NCI-H82 (cell line): ENCODE measurements at regions not wholly inside any gene's neighbourhood (a gene's known extent, or its start where the extent isn't known, plus 50 kb on each side); places are given as distances from the start of the nearest gene placed in this dataset.

Experiments
- DNase-seq: peaks from one replicate; lab custom pipeline; 2025; lab: John Stamatoyannopoulos, UW

DNA sequence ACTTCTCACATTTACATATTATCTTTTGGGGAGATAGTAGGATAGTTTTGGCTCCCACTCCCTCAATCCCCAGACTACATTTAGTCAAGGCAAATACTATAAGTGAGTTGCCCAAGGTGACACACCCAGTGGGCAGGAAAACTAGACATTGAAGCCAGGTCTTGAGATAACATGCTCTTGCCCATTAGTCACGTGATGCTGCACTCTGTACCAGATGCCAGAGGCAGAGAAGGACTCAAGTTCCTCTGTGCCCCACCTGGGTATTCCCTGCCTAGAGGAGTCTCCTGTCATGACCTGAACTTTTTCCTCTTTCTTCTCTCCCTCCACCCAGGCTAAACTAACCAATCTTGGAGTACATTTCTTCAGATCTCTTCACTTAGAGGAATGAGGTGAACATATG lies 484.9 kb downstream of the BUD13 start:
- DNase-seq, result no peak

DNA sequence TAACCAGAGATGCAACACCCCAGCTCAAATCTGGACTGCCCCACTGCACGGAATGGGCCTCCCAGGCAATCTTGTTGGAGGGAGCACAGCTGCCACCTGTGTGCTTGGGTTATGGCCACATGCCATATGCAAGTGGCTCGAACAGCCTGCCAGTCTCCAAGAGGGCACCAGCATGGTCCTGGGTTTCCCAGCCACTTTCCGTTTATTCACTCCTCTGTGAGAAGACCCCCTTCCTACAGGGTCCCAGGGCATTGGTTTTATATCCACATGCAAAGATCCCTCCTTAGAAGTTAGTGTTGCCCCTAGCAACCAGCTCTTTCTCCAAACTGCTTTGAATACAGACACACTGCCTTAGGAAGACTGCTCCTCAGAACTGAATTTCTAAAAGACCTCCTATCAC lies 487.8 kb downstream of the BUD13 start:
- no peak for DNase-seq

DNA sequence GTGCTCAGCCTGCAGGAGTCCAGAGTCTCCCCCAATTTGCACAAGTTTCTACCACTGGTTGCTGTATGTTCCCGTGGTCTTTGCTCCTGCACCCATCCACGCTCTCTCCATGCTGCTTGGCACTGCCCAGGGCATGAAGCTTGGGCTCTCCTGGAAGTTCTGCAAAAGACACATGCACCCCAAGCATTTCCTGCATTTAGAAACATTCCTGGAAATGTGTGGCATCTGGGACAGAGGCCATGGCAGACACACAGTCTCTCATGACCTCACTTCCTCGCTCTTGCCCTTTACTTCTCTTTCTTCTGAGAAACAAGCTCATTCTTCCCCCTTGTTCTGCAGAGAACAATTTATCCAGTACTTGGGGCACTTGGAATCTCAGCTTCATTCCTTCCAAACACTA lies 489.5 kb downstream of the BUD13 start:
- no peak for DNase-seq

- no peak for DNase-seq
These were observed 490.3 kb downstream of the BUD13 start for GRCh38 chr11:116282481-116282880.

GRCh38 chr11:116281173-116282160 lies 491.3 kb downstream of the BUD13 start:
- no peak for DNase-seq

GRCh38 chr11:116279511-116279910 lies 493.3 kb downstream of the BUD13 start:
- no peak for DNase-seq

DNA sequence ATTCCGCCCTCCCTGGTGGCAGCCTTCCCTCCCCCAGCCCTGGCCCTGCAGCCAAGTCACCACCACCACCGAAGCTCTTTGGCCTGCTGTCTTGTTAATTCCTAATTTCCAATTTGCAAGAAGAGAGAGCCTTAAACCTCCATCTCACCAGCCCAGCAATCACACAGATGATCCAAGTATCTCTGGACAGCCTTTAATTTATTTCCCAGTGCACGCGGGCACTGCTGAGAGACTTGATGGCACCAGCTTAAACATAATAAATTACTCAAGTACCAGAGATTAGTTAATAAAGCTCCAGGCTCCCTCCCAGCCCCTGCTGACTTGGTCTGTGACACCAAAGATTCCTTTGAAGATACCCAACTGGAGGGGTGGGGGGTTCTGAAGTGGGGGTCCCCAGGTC lies 494.7 kb downstream of the BUD13 start:
- DNase-seq, result peak; percentile 92

DNA sequence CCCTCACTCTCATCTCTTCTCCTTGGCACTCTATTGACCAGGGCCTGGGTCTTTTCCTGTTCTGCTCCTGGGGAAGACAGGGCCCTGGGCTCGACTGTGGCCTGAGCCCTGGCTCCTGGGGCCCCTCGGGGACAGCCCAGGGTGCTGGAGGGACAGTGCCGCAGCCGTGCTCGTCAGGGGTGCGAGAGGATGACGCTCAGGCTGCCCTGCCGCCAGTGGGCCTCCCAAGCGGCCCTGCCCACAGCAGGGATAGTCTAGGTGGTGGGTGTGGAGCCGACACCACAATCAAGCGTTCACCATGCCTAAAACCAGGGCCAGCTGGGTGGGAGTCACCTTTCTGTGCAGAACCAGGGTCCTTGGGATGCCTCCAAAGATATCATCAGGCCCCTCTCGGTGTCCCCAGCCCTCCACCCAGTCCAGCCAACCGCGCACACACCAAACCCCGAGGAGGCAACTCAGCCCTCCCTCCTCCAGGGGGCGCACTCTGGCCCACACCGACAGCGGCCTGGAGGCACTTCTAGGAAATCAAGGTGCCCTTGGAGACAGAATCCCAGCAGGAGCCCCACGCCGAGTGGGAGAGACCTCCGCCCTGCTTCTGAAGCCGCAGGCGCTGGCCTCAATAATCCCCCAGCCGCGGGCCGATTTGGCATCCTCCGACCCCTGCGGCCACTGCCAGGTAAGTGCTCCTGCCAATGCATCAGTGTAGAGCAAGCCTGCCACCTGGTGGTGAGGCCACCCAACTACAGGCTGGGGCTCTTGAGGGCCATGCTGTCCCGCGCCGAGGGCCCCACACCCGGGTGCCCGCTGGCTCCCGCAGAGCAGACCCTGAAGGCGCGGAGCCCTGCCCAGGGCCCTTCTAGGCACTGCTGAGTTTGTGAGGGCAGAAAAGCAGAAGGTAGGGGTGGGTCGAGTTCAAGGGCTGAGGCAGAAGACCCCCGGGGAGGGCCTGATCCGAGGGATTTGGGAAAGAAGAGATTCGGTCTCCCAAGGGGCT lies 496.4 kb downstream of the BUD13 start:
- peak; percentile 86 for DNase-seq

GRCh38 chr11:116275635-116276034 lies 497.2 kb downstream of the BUD13 start:
- no peak for DNase-seq

DNA sequence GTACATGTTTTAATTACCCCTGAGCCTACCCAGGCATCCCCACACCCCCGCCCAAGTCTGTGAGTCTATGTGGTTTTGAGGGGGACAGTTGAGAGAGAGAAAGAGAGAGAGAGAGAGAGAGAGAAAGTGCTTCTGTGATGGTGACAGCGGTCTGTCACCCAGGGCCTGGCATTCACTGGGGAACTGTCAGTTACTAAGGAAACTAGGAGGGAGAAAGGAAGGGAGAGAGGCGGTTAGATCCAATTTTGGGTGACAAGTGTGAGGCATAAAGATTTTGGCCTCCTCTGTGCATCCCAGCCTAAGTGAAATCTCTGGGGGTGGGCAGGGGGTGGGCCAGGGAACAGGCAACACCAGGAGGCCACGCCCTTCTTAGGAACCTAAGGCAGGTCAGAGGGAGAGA lies 498.3 kb downstream of the BUD13 start:
- DNase-seq, result no peak

DNA sequence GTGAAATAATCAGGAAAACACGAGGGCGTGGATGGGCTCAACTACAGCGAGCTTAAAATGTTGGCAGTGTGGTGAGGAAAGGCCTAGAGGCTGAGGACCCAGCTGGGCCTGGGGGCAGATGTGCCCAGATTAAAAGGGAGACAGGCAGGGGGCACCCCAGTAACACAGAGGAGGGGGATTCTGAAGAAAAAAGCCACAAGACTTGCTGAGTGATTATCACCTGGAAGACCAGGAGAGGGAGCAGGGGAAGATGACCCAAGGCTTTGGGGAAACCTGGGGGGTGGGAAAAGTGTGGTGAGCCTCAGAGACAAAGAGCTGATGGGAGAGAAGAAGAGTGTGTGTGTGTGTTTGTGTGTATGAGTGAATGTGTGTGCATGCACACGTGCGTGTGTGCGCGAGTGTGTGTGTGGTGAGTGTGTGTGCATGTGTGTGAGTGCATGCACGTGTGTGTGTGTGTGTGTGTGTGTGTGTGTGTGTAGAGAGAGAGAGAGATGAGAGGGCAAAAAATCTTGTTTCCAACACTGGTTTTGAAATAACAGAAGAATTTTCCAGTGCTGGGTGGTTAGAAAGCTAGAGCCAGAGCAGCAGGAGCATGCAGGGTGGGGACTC lies 500.5 kb downstream of the BUD13 start:
- peak; percentile 35 for DNase-seq

DNA sequence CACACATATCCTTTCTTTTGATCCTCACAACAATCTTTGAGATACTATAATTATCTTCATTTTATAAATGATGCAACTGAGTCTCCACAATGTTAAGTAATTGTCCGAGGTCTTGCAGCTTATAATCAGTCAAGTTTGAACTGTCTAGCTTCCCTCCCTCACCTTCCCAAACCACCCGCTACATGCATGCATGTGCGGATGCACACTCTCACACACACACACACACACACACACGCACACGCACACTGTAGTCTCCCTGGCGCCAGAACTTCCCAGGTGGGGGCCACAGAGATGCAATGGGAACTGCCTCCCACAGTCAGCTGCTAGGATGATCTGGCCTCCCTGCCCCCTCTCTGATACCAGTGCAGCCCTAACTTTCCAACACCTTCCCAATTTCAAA lies 501.3 kb downstream of the BUD13 start:
- no peak for DNase-seq

- peak; percentile 51 for DNase-seq
These were observed 505.6 kb downstream of the BUD13 start for GRCh38 chr11:116267146-116267545.

- no peak for DNase-seq
These were observed 509.0 kb downstream of the BUD13 start for GRCh38 chr11:116263770-116264169.

DNA sequence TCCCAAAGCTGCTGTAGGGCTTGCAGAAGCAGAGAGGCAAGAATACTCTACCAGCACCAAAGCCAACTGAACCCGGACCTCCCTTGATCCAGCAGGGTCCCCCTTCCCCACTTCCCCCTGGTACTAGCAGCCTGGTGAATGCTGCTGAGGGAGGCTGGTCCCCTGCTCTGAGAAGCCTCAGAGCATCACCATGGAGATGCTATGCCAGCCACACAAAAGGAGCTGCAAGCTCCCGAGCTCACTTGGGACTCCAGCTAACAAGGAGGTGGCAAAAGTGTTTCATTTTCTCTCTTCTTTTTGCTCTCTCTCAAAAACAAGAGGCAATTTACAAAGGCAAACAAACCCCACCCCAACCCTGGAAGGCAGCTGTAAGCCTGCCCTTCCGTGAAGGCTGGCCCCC lies 509.8 kb downstream of the BUD13 start:
- DNase-seq, result no peak

GRCh38 chr11:116262370-116262769 lies 510.4 kb downstream of the BUD13 start:
- DNase-seq, result peak; percentile 79

DNA sequence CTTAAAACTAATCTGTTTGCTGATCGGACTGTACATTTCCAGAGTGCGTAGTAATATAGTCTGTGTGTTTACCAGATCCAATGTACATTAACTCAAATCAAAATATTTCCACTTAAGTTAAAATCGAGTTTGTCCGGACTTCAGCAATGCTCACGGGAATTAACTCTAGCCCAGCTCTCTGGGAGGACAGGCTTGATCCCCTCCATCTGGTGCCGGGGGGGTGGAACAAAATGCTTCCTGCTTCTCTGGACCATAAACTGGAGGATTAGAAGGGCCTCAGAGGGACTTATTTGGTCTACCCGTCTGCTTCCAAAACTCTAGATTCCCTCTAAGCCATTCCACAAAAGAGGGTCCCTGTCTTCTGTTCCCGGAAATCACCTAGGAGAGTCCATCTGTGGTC lies 511.2 kb downstream of the BUD13 start:
- DNase-seq, result peak; percentile 96

DNA sequence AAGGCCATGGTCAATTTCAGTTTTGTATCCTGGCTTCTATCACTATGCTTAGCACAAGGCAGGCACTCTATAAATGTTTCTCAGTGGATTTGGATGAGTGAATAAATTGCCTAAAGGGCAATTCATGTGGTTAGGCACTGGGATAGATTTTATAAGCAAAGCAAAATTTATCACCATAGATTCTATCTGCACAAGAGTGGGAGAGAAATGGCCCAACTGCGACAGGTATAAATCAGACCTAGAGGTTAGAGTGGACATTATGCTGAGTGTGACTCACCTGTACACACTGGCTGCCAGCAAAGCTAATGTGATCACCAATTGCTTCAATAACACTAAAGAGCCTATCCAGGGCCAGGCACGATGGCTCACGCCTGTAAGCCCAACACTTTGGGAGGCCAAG lies 514.0 kb downstream of the BUD13 start:
- no peak for DNase-seq

GRCh38 chr11:116257883-116258282 lies 514.9 kb downstream of the BUD13 start:
- no peak for DNase-seq

GRCh38 chr11:116257092-116257491 lies 515.7 kb downstream of the BUD13 start:
- peak; percentile 28 for DNase-seq

DNA sequence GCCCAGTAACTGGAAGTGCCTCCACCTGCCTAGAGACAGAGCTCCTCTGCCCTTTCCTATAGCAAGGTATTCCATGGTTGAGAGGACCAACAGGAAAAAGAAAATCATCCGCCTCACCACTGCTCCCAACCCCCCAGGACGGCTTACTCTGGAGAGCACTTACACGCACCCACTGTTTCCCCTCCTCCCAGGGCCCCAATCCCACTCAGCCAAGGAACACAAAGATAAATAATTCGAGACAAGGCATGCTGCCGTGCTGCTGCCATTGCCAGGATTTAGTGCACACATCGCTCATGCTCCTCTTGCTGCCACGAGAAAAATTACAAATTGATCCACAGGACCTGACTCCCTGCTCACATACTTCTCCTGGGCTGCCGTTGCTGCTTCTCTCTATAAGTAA lies 516.6 kb downstream of the BUD13 start:
- no peak for DNase-seq

GRCh38 chr11:116255321-116255953 lies 517.4 kb downstream of the BUD13 start:
- no peak for DNase-seq
